Central memory CD8-positive, alpha-beta T cell (primary cell): ENCODE measurements at regions not wholly inside any gene's neighbourhood (a gene's known extent, or its start where the extent isn't known, plus 50 kb on each side); places are given as distances from the start of the nearest gene placed in this dataset.

ENCODE experiments used
- ATAC-seq: fragments of 150-1000 bp; cut with Tn5 transposase; replicated peaks from 2 replicates; pipeline ENCODE4 v1.10.0; 2022; ENCODE audit warnings: mild to moderate bottlenecking, moderate FRiP score, moderate number of reproducible peaks; ENCODE audit not compliant: poor library complexity, severe bottlenecking; ENCODE audit errors: extremely low read depth
- DNase-seq, 2 donors: peaks; one replicate each; pipeline ENCODE4 v3.0.0; 2021; ENCODE audit warnings: low spot score in 2 of 2
- H3K27ac Mint-ChIP-seq: one replicate; pipeline ENCODE4 v1.8.0; 2022; ENCODE audit warnings: low read depth, mild to moderate bottlenecking, moderate library complexity, mixed read lengths
- H3K27me3 Mint-ChIP-seq: one replicate; pipeline ENCODE4 v1.8.0; 2022; ENCODE audit warnings: mixed read lengths
- H3K36me3 Mint-ChIP-seq: one replicate; pipeline ENCODE4 v1.8.0; 2022; ENCODE audit warnings: mild to moderate bottlenecking, moderate library complexity, mixed read lengths; ENCODE audit not compliant: insufficient read depth
- H3K4me1 Mint-ChIP-seq: one replicate; pipeline ENCODE4 v1.8.0; 2022; ENCODE audit warnings: mixed read lengths
- H3K4me3 Mint-ChIP-seq: one replicate; pipeline ENCODE4 v1.8.0; 2022; ENCODE audit warnings: mild to moderate bottlenecking, moderate library complexity, mixed read lengths
- H3K9me3 Mint-ChIP-seq: one replicate; pipeline ENCODE4 v1.8.0; 2022; ENCODE audit warnings: mixed read lengths

- Mint-ChIP-seq H3K27me3 (no peaks in the 10 kb centered on the region), H3K4me1 (no peaks in the 10 kb centered on the region), H3K4me3 (no peak overlapping the region), H3K9me3 (peaks cover 5% of the 10 kb centered on the region), H3K27ac (no peak overlapping the region), H3K36me3 (no peaks in the 10 kb centered on the region)
- no peak for DNase-seq
- no peak for ATAC-seq
Observed at GRCh38 chr2:184534986-184535385, 63.3 kb upstream of the ZNF804A start.

- ATAC-seq (no peak), DNase-seq (no peak)
- no peaks in the 10 kb centered on the region for H3K27me3 Mint-ChIP-seq
- H3K4me1 Mint-ChIP-seq = no peaks in the 10 kb centered on the region
- H3K36me3 Mint-ChIP-seq = no peaks in the 10 kb centered on the region
- H3K9me3 Mint-ChIP-seq = peaks cover 5% of the 10 kb centered on the region
- no peak overlapping the region for H3K4me3 Mint-ChIP-seq
- no peak overlapping the region for H3K27ac Mint-ChIP-seq
Observed at GRCh38 chr2:184540246-184540789, 58.0 kb upstream of the ZNF804A start.

- Mint-ChIP-seq H3K4me3 (no peak overlapping the region), H3K27me3 (no peaks in the 10 kb centered on the region), H3K36me3 (no peaks in the 10 kb centered on the region), H3K27ac (no peak overlapping the region), H3K4me1 (no peaks in the 10 kb centered on the region), H3K9me3 (no peaks in the 10 kb centered on the region)
- DNase-seq (no peak), ATAC-seq (no peak)
Observed at GRCh38 chr2:184541591-184541990, 56.7 kb upstream of the ZNF804A start.

GRCh38 chr2:184543832-184544231 lies 54.5 kb upstream of the ZNF804A start:
- no peak overlapping the region for H3K27ac Mint-ChIP-seq
- no peak overlapping the region for H3K4me3 Mint-ChIP-seq
- peaks cover 5% of the 10 kb centered on the region for H3K9me3 Mint-ChIP-seq
- H3K27me3 Mint-ChIP-seq = no peaks in the 10 kb centered on the region
- no peaks in the 10 kb centered on the region for H3K4me1 Mint-ChIP-seq
- no peak for DNase-seq
- ATAC-seq = no peak
- H3K36me3 Mint-ChIP-seq = no peaks in the 10 kb centered on the region
